ENCODE measurements at regions not wholly inside any gene's neighbourhood (a gene's known extent, or its start where the extent isn't known, plus 50 kb on each side); places are given as distances from the start of the nearest gene placed in this dataset.

- TF ChIP-seq, protein P1, sequence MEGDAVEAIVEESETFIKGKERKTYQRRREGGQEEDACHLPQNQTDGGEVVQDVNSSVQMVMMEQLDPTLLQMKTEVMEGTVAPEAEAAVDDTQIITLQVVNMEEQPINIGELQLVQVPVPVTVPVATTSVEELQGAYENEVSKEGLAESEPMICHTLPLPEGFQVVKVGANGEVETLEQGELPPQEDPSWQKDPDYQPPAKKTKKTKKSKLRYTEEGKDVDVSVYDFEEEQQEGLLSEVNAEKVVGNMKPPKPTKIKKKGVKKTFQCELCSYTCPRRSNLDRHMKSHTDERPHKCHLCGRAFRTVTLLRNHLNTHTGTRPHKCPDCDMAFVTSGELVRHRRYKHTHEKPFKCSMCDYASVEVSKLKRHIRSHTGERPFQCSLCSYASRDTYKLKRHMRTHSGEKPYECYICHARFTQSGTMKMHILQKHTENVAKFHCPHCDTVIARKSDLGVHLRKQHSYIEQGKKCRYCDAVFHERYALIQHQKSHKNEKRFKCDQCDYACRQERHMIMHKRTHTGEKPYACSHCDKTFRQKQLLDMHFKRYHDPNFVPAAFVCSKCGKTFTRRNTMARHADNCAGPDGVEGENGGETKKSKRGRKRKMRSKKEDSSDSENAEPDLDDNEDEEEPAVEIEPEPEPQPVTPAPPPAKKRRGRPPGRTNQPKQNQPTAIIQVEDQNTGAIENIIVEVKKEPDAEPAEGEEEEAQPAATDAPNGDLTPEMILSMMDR (IDR thresholded peaks at IDR 0.05), result no peak
- no peak for TF ChIP-seq POLR2AphosphoS5 (IDR thresholded peaks at IDR 0.05)
- TF ChIP-seq POLR2A (IDR thresholded peaks at IDR 0.05), result no peak
Measured at GRCh38 chr15:69914040-69914439, 183.7 kb downstream of the TLE3 start.

Measured in sigmoid colon (tissue), 4 donors.